ENCODE measurements at regions not wholly inside any gene's neighbourhood (a gene's known extent, or its start where the extent isn't known, plus 50 kb on each side); places are given as distances from the start of the nearest gene placed in this dataset.
A peak's percentile ranks its signal among the peaks of the same experiment; 100 is the strongest.

DNA sequence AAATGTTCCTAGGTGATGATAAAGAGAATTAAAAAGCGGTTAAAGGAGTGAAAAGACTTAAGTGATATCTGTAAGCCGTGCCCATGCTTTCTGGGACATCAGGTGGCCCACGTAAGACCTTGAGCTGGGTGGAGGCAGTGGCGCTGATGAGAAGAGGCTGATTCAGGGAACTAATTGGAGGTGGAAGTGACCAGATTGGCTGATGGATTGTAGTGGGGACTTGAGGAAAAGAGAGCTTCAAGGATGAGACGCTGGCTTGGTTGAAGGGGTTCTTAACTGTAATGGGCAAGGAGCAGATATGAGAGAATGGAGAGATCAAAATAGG lies 69.1 kb upstream of the EP300 start:
- 95% methylated on average over 5 of the region's 5 CpGs for WGBS (ENCODE audit: insufficient coverage, insufficient replicate concordance, low lambda C conversion rate, missing lambda C conversion rate)
- in situ Hi-C loops (cut with MboI) (no loop called here), intact Hi-C loops (cut with micrococcal nuclease; ENCODE audit: unreplicated experiment) (loop anchor here (2.0 to 5.0 kb wide), 2 partner anchors 68 to 71 kb away; partner anchors contain the start of gene RBX1)
- no peak overlapping the region for H2AFZ ChIP-seq (ENCODE audit: control insufficient read depth, low read depth, low read length)
- peaks cover 7% of the 10 kb centered on the region for H3K4me1 ChIP-seq (ENCODE audit: control insufficient read depth, insufficient read depth, low read length)
- DNase-seq (ENCODE audit: low read depth, low spot score) (no peak), ATAC-seq (no peak), FAIRE-seq (no peak)
- no peaks in the 10 kb centered on the region for H3K9me3 ChIP-seq (replicated peaks; ENCODE audit: control insufficient read depth, insufficient read depth, low read length)
- H4K20me1 ChIP-seq (ENCODE audit: control insufficient read depth, insufficient read depth): no peaks in the 10 kb centered on the region
- RAD21 ChIA-PET (ENCODE audit: unreplicated experiment): interaction anchor here (1.0 to 1.6 kb wide), 2 partner anchors 71 to 101 kb away, joined by 7 read pairs; partner anchors contain the start of gene RBX1
- TF ChIP-seq, protein P1, sequence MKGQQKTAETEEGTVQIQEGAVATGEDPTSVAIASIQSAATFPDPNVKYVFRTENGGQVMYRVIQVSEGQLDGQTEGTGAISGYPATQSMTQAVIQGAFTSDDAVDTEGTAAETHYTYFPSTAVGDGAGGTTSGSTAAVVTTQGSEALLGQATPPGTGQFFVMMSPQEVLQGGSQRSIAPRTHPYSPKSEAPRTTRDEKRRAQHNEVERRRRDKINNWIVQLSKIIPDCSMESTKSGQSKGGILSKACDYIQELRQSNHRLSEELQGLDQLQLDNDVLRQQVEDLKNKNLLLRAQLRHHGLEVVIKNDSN (IDR thresholded peaks at IDR 0.05; ENCODE audit: borderline replicate concordance, extremely low read length, insufficient read depth, low read depth, low read length): no peak
- no peak for TF ChIP-seq EP300 (IDR thresholded peaks at IDR 0.05; ENCODE audit: borderline replicate concordance in 1 of 2, control insufficient read depth in 1 of 2, low read depth in 2 of 2, low read length in 2 of 2)
- CTCF ChIA-PET: interaction anchor here (1.0 to 1.8 kb wide), 4 partner anchors 11 to 214 kb away, joined by 3 to 9 read pairs (median 4); no protein-coding TSS in a partner anchor
- BruUV-seq (replicated peaks): no TSS peak
- H3K27ac ChIP-seq (ENCODE audit: control insufficient read depth, insufficient read depth): no peak overlapping the region
- no peak overlapping the region for H3K4me2 ChIP-seq (ENCODE audit: control insufficient read depth, insufficient read depth)
- no peaks in the 10 kb centered on the region; a peak in 1 of 4 replicates for H3K27me3 ChIP-seq (replicated peaks in 1 of 2; ENCODE audit: control insufficient read depth in 2 of 2, insufficient read depth in 2 of 2, low read length in 1 of 2)
- H3K9ac ChIP-seq (ENCODE audit: control insufficient read depth, insufficient read depth, low read length): no peak overlapping the region
- H3K36me3 ChIP-seq (ENCODE audit: control insufficient read depth in 2 of 2, insufficient read depth in 2 of 2, low read length in 1 of 2): no peaks in the 10 kb centered on the region; a peak in 1 of 4 replicates
- SMC1A ChIA-PET (ENCODE audit: uncharacterized antibody, unreplicated experiment): interaction anchor here (0.9 to 3.9 kb wide), 5 partner anchors 45 to 100 kb away, joined by 3 to 11 read pairs (median 6); no protein-coding TSS in a partner anchor
- no peak overlapping the region for H3K4me3 ChIP-seq
- H3K79me2 ChIP-seq (ENCODE audit: control insufficient read depth, insufficient read depth, low read length): no peaks in the 10 kb centered on the region
- POLR2A ChIA-PET: interaction anchor here (0.5 to 2.6 kb wide), 5 partner anchors 22 to 95 kb away, joined by 3 to 18 read pairs (median 4); partner anchors contain the start of gene RBX1

GRCh38 chr22:41028841-41029240 lies 63.6 kb upstream of the EP300 start:
- no peak overlapping the region for H3K4me3 ChIP-seq
- no peaks in the 10 kb centered on the region for H3K9me3 ChIP-seq (replicated peaks; ENCODE audit: control insufficient read depth, insufficient read depth, low read length)
- ChIA-PET CTCF (no interaction called here), RAD21 (ENCODE audit: unreplicated experiment) (no interaction called here), SMC1A (ENCODE audit: uncharacterized antibody, unreplicated experiment) (interaction anchor here (1.1 kb wide), 1 partner anchor 54 kb away, joined by 3 read pairs; no protein-coding TSS in a partner anchor), POLR2A (interaction anchor here (0.5 to 0.7 kb wide), 2 partner anchors 59 to 104 kb away, joined by 3 read pairs; no protein-coding TSS in a partner anchor)
- H3K4me2 ChIP-seq (ENCODE audit: control insufficient read depth, insufficient read depth): no peak overlapping the region
- H3K9ac ChIP-seq (ENCODE audit: control insufficient read depth, insufficient read depth, low read length): no peak overlapping the region
- 21% methylated on average over 3 of the region's 3 CpGs for WGBS (ENCODE audit: insufficient coverage, insufficient replicate concordance, low lambda C conversion rate, missing lambda C conversion rate)
- H2AFZ ChIP-seq (ENCODE audit: control insufficient read depth, low read depth, low read length): no peak overlapping the region
- H3K79me2 ChIP-seq (ENCODE audit: control insufficient read depth, insufficient read depth, low read length): no peaks in the 10 kb centered on the region
- no peak for DNase-seq (ENCODE audit: low read depth, low spot score)
- no TSS peak for BruUV-seq (replicated peaks)
- peak; percentile 63 for ATAC-seq
- H3K27ac ChIP-seq (ENCODE audit: control insufficient read depth, insufficient read depth): no peak overlapping the region
- H3K27me3 ChIP-seq (replicated peaks in 1 of 2; ENCODE audit: control insufficient read depth in 2 of 2, insufficient read depth in 2 of 2, low read length in 1 of 2): no peaks in the 10 kb centered on the region
- H3K4me1 ChIP-seq (ENCODE audit: control insufficient read depth, insufficient read depth, low read length): no peaks in the 10 kb centered on the region
- in situ Hi-C loops (cut with MboI): no loop called here
- intact Hi-C loops (cut with micrococcal nuclease; ENCODE audit: unreplicated experiment): no loop called here
- H3K36me3 ChIP-seq (ENCODE audit: control insufficient read depth in 2 of 2, insufficient read depth in 2 of 2, low read length in 1 of 2): no peaks in the 10 kb centered on the region
- no peak for FAIRE-seq
- no peaks in the 10 kb centered on the region for H4K20me1 ChIP-seq (ENCODE audit: control insufficient read depth, insufficient read depth)
- TF ChIP-seq JUNB (IDR thresholded peaks at IDR 0.05) (peak; percentile 41), RUNX3 (IDR thresholded peaks at IDR 0.05; ENCODE audit: low read length) (no peak)
